Left kidney (tissue), 1 donor: ENCODE measurements at regions not wholly inside any gene's neighbourhood (a gene's known extent, or its start where the extent isn't known, plus 50 kb on each side); places are given as distances from the start of the nearest gene placed in this dataset.

Experiments
- DNase-seq: peaks from one replicate; pipeline ENCODE4 v3.0.0-alpha.2; 2013

DNA sequence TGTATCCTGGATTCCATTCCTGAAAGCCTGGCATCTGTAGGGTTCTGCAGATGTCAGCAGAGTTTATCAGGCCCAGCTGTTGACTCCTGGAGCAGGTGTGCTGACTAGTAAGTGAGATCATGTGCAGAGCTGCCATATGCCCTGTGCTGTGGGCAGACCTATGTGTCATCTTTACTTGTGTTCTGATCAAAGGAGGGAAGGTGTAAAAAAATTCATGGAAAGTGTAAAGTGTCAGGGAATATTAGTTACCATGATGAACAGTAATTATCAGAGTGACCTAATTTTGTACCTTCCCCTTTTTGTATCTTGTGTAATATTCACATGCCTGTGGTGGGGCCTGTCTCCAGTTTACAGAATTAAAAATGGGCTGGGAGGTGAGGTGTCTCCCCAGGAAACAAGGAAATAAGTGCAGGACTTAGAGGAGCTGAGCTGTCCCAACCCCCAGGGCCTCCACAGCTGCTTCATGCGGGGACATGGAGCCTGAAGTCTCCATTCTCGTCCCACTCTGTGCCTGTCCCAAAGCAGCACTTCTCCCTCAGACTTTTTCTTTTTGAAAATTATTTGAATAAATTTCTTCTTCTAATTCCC lies 148.2 kb upstream of the GGTLC1 start:
- DNase-seq, result no peak

DNA sequence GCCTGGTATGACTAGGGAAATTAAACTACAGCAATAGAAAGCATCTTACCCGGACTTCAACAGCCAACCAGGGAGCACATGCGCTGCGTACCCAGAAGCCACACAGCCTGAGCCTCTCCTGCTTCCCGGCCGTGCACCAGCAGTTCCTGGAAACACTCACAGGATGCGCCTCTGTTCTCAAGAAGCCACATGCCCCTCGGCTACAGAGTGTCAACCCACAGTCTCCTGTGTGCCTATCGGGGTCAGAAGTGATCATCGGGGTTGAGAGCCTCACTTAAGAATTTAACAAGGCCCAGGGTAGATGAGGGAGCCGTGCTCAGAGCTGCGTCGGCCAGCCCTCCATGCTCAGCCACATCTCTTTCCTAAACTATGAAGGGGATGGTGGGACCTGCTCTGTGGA lies 147.2 kb upstream of the GGTLC1 start:
- DNase-seq, result no peak

DNA sequence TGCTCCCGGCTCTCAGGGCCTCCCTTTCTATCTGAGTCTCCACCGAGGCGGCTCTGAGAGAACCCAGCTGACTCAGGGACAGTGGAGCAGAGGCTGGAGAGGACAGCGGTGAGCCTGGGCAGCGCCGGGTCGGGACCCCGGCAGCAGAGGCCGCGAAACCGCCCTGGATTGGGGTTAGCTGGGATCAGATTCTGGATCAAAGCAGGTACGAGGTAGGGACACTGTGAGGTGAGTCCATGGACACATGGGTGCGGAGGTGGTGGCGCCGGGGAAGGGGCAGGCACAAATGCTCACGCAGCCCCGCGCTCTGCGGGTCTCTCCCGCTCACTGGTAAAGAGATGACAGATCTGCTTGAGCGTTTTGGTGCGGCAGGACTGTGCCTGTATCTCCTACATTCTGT lies 146.4 kb upstream of the GGTLC1 start:
- DNase-seq, result no peak

DNA sequence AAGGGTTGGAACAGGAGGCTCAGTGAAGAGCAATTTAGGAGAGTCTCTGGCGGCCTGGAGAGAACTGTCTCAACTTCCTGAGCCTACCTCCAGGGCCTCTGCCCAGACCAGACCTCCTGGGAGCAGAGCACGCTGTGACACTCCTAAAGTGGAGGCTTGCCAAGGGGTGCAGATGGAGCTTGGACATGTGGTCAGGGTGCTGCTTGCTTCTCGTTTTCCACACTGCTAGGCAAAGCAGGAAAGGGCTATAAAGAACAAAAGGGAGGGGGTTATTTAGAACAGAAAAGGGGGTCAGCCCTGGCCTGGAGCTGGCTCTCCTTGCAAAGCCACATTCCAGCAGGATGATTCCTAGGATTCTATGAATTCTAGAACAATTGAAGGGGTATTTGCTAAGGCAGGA lies 145.7 kb upstream of the GGTLC1 start:
- DNase-seq, result no peak

DNA sequence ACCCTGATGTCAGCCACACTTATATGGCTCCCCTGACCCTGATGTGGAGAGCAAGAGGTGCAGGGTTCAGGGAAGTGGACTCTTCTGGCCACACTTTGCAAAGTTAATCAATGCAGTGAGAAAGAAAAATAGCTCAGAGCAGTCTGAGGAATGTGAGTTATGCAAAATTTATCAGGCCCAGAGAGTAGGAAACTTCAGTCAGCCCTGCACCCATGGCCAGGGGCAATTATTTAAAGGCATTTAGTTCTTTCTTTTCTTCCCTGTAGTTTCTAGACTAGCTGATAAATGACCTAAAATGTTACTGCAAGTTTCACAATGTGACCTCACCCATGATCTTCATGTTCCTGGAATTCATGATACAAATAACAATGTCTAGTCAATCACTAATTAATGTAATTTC lies 143.7 kb upstream of the GGTLC1 start:
- DNase-seq, result no peak

DNA sequence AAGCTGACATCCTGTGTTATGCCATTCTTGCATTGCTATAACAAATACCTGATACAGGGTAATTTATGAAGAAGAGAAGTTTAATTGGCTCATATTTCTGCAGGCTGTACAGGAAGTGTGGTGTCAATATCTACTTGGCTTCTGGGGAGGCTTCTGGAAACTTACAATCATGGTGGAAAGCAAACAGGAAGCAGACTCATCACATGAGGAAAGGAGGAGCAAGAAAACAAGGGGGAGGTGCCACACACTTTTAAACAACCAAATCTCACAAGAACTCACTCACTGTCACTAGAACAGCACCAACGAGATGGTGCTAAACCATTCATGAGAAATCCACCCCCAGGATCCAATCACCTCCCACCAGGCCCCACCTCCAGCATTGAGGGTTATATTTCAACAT lies 143.1 kb upstream of the GGTLC1 start:
- DNase-seq, result no peak

DNA sequence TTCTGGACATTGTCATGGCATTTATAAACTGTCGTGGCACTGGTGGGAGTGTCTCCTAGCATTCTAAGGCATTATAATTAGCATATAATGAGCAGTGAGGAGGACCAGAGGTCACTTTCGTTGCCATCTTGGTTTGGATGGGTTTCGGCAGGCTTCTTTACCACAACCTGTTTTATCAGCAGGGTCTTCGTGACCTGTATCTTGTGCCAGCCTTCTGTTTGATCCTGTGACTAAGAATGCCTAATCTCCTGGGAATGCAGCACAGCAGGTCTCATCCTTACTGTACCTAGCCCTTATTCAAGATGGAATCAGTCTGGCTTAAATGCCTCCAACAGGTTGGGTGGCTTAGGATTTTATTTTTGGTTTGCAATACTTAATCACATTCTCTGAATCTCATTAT lies 142.7 kb upstream of the GGTLC1 start:
- no peak for DNase-seq

DNA sequence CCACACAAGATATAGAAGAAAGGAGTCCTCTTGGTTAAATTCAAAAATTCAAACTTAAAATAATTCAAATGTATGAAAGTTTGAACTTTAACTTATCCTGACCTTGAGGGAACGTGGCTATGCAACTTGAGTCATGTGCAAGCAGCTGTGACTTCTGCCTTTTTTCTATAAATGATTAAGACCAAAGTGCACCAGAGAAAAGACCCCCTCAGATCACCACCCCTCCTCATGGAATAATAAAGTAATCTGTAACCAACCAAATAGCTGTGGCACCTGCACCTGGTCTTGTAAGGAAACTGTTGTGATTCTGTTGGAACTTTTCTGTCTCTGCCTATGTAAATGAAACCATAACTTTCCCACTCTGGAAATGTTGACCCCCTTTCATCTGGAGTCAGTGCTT lies 141.1 kb upstream of the GGTLC1 start:
- no peak for DNase-seq

DNA sequence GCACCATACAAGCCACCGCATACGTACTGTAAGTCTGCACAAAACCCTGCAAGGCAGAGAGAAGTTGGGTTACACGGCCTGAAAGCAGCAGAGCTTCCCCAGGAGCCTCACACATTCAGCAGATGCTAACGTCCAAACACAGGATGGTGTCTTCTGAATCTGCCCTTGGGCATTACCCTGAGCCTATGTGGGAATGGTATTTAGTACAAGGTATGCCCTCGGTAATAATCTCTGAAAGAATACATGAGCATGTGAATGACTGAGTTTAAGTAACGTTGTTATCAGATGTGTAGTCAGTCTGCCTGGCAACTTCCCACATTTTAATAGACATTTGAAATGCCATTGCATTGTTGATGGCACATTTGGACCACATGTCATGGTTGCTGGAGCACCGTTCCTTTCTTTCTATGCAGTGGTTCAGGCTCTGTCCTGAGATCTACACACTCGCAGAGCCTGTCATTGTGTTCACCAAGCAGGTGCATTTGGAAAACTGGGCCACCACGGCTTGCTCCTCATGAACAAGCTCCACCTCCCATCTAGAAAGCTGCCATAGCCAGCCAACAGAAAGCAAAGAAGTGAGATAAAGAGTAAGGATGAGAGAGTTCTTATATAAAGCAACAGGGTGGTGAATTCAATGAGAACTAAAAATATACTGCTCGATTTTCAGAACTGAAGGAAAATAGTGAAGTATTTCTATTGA lies 136.5 kb upstream of the GGTLC1 start:
- DNase-seq, result no peak

DNA sequence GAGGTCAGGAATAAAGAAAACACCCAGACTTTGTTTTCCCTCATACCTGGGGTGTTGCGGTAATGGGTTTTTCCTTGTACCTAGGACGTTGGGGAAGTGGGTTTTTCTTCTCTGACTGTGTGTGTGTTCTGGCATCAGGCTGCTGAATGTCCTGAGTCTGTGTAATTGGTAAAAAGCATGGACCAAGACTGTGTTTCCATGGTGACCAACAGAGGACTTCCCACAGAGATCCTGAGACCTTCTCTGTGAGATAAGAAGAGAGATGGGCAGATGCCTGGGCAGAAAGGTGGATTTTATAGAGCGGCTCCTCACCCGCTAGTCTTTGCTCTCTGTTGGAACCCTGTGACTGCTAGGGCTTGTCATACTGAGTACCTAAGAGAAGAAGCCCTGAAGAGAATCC lies 135.4 kb upstream of the GGTLC1 start:
- no peak for DNase-seq

DNA sequence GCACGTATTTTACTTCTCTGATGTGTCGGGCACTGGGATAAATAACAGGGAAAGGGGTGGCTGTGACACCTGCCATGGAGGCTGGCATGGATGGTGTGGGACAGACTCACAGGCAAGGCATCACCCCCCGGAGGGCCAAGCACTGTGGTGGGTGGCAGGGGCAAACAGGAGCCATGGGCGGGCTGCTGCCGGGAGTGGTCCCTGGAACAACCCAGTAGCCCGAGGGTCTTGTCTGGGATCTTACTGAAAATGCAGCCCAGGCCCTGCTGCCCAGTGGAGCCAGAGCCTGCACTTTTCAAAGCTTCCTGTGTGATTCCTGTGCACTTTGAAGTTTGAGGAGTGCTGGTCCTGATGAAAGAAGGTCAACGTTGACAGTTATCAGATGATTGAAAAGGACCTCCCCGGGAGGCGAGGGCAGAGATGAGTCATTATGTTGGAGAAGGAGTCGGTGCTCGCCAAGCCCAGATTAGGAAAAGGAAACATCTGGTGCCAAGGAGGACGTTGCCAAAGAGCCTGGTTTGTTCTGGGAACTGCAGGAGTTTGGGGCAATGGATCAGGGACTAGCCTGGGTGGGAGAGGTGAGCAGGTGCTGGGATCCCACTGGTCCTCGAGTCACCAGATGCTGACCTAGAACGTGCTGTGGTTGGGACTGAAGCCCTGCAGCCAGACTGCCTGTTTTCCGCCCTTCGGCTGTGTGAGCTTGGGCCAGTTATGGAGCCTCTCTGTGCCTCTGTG lies 130.0 kb upstream of the GGTLC1 start:
- DNase-seq, result no peak

DNA sequence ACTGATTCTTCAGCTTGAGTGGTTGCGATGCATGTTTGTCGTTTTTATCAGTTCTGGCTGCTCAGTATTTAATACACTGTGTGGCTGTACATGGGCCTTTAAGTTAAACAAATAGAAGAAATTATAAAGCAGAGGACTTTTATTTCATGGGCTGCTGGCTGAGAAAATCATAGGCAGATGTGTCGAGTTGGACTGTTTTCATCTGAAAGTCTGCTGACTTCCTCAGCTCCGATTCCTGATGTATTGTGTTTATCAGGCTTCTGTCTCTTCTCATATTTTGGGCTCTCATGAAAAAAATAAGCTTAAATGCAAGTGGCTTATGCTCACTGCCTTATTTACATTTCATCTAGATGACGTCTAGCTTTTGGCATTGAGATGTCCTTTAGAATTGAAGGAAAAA lies 129.5 kb upstream of the GGTLC1 start:
- no peak for DNase-seq

DNA sequence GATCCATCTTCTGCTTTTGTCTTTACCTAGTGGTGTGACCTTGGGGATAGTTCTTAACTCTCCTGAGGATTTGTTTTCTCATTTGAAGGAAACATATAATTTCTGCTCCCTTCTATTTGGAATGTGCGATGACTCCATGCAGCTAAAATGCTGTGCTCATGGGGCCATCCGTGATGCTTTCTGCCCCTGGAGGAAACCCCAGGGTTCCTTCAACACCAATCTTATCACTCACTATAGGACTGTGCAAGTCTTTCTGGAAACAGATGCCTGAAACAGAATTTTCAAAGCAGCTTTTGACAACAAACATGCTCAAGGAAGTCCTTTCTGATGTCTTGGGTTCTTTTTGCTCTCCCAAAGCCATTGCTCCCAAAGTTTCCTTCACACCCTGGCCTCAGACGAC lies 128.8 kb upstream of the GGTLC1 start:
- no peak for DNase-seq

DNA sequence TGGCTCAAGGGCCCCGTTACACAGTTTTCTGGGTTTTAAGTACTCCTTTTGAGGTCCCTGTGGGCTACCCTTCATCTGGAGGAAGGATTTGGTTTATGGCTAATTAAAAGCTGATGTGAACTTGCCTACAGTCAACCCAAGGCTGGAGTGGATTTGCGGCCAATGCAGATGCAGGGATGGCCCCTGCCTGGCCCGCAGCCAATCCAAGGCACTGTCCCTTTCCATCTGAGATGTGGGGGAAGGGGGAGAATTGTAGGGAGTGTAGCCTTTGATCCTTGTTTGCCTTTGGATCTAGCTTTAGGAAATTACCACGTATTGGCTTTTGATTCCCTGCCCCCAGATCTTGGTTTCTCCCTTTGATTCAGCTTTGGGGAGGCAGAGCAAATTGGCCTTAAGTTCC lies 128.0 kb upstream of the GGTLC1 start:
- no peak for DNase-seq

DNA sequence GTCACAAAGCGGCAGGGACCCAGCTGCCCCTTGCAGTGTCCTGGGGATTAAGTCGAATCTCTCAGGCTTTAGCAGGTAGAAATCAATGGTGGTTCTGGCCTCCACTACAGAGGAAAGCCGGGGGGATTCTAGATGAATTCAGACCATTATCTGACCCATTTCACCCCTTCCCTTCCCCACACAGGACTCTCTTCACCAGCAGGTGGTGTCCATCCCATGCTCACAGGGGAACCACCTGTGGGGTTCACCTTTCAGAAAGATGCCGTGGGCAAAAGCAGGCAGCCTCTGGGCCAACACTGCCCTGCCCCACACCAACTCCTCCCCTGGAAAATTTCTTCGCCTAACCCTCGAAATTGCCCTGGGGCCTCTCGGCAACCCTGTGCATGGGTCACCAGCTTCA lies 123.8 kb upstream of the GGTLC1 start:
- no peak for DNase-seq

DNA sequence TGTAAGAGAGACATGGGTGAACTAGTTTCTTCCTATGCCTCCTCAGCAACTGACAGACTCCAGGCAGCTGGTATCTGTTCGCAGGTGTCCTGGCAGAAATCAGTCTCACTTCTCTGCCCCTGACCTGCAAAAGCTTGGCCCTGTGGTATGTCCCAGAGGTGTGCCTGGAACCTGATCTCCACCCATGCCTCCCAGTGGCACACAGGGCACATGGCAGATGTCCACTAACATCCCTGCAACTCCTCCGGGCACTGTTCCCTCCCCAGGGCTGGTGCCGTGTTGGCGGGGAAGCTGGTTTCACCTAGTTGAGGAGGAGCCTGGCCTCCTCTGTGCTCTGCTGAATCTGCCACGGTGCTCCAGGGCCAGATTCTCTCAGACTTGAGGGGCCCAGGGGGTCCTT lies 123.3 kb upstream of the GGTLC1 start:
- DNase-seq, result no peak

DNA sequence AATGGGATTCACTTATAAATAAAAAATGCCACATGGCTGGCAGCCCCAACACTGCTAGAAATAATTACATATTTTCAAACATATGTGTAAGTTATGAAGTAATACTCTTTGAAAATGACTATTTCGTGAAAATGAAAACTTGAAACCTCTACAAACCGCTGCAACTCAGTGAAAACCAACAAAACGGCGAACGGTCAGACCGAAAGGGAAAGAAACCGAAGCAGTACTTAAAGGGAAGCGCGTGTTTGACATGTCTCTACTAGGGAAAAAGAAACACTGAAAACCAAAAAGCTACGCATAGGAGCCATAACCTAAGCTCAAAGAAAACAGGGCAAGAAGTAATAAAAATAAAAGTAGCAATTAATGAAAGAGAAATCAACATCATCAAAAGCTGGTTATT lies 121.0 kb upstream of the GGTLC1 start:
- DNase-seq, result no peak

DNA sequence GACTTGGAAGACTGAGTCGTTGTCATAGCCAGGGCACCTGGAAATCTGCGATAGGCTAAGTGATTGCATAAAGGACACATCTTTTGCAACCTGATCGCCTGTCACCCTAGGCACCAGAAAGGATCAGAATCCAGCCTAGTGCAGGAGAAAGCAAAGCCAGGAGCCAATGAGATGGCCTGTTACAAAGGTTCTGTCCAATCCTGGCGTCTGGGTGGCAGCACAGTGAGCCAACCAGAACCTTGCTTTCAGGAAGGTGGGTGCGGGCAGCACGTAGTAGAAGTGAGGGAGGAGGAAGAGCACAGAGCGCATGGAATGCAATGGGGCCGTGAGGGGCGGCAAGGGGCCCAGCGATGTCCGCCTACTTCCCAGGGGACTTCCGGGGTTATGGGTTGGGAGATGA lies 120.4 kb upstream of the GGTLC1 start:
- DNase-seq, result no peak

DNA sequence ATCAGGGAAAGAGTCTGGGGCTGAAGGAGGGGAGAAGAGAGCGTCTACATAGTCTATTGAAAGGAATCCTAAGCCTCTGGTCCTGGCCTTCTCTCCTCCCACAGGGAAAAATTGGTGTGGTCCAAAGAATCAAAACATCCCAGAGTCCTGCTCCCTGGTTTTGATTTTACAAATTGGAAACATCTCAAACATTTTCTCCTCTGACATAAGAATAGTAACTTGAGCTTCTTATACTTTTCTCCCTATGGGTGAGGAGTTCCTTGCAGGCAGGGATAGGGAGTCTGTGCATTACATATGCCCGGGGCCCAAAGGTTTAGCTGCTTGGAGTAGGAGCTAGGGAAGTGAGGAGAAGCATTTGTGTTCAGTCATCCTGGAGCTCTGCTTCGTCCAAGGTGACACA lies 120.0 kb upstream of the GGTLC1 start:
- DNase-seq, result no peak

DNA sequence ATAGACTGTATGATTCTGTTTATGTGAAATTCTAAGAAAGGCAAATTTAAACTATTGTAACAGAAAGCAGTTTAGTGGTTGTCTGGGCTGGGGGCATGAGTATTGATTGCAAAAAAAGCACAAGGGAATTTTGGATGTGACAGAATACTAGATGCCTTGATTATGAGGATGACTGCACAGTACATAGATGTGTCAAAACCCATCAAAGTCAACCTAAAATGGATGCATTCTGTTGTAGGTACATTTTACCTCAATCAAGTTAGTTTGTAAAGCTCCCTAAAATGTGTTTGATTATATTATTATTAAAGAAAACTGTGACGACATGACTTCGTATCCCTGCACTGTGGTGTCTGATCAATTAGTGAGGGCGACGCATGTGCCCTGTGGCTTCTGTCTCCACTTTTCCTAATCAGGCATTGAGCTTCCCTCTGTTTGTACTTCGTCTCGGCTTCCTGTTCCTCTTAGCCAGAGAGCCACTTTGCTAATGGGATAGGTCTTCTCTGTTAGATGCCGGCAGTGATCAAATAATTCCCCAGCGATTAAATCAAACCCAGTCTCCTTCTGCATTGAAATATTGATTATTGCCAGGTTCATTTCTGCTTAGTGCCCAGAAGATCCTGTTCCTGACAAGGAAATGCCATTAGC lies 118.3 kb upstream of the GGTLC1 start:
- DNase-seq, result no peak

DNA sequence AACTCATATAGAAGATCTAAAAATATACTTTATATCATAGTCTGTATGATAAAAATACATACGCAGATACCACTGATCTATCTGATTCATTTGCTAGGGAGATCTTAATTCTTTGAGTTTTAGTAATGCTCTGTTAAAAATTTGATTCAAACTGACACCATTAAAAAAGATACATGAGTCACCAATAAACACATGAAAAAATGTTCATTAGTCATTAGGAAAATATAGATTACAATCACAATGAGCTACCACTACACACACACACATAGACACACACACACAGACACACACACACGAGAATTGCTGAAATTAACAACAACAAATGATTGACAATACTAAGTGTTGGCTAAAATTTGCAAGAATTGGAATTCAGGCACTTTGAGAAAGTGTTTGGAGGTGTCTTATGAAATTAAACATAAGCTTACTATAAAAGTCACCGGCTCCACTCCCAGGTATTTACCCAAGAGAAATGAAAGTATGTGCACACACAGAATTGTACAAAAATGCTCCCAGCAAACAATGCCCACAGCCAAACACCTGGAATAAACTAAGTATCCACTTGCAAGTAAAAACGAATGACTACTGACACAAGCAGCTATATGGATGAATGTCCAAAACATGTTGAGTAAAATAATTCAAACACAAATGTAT lies 117.7 kb upstream of the GGTLC1 start:
- no peak for DNase-seq

DNA sequence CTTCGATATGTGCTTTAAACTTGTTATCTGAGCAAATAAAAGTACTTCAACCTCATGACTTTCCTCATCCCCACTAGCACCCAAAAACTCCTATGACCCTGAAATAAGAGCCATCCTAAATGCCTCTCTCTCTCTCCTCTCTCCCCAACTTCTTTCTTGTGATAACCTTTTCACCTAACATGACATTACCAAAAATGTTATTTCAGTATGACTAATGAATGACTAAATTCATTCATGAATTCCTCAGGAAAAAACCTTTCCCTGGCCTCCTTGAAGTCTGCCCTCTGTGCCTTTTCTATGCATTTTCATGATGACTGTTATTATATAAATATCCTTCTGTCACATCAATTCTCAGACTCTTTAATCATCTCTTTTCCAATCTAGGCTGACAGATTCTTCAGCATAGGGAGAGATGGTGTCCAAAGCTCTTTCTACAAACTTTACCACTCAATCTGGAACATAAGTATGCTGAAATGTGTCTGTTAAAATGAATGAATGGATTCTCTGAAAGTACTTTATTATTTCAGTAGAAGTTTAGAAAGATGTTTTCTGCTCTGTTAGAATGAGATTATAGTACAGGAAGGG lies 114.3 kb upstream of the GGTLC1 start:
- no peak for DNase-seq
